Panc1 (cell line): ENCODE measurements at regions not wholly inside any gene's neighbourhood (a gene's known extent, or its start where the extent isn't known, plus 50 kb on each side); places are given as distances from the start of the nearest gene placed in this dataset.

Experiments
- ATAC-seq: fragments of 200-7000 bp; cut with Tn5 transposase; 2 replicates; pipeline ENCODE4 v1.9.1; 2020; ENCODE audit warnings: mild to moderate bottlenecking, moderate library complexity
- BruUV-seq: library from RNA; stranded (reverse); fragments of 400-500 nt; replicated peaks from 2 replicates; lab custom pipeline; 2021; lab: Mats Ljungman, UMichigan
- CTCF ChIA-PET: fragments of 300-600 bp; sonication (Branson Sonifier 250); formaldehyde crosslinking; loops from one replicate; lab custom pipeline; 2022; ENCODE audit warnings: antibody characterized with exemption; lab: Charles Lee
- POLR2A ChIA-PET: fragments of 300-600 bp; sonication (Branson Sonifier 250); formaldehyde crosslinking; loops from one replicate; lab custom pipeline; 2022; ENCODE audit warnings: antibody characterized with exemption; lab: Charles Lee
- DNase-seq: peaks from one replicate; pipeline ENCODE4 v3.0.0-alpha.2; 2010; ENCODE audit warnings: low read depth, low spot score
- H3K27ac ChIP-seq: 2 replicates; pipeline ENCODE4 v1.5.1; 2011; ENCODE audit warnings: mild to moderate bottlenecking, low read length, inconsistent platforms
- H3K27me3 ChIP-seq: fragments of 200-500 bp; sonication (Bioruptor generic); 2 replicates; pipeline ENCODE4 v1.6.0; 2014; ENCODE audit warnings: low read length, inconsistent platforms; ENCODE audit not compliant: control insufficient read depth, insufficient read depth
- H3K36me3 ChIP-seq: fragments of 200-500 bp; sonication (Bioruptor generic); 2 replicates; pipeline ENCODE4 v1.5.1; 2014; ENCODE audit warnings: inconsistent platforms, mild to moderate bottlenecking, low read length, moderate library complexity; ENCODE audit not compliant: control insufficient read depth, insufficient read depth
- H3K4me1 ChIP-seq: 2 replicates; pipeline ENCODE4 v1.5.1; 2011; ENCODE audit warnings: inconsistent platforms, mild to moderate bottlenecking, low read length, moderate library complexity; ENCODE audit not compliant: control insufficient read depth, insufficient read depth
- H3K4me3 ChIP-seq, 2 experiments: 2 replicates each; pipeline ENCODE4 v1.5.1; 2011 to 2012; ENCODE audit warnings: low read depth in 2 of 2, low read length in 2 of 2, mild to moderate bottlenecking in 2 of 2, inconsistent platforms in 1 of 2, moderate library complexity in 1 of 2
- H3K9me3 ChIP-seq: fragments of 200-500 bp; sonication (Bioruptor generic); 2 replicates; pipeline ENCODE4 v1.5.1; 2014; ENCODE audit warnings: low read depth, mild to moderate bottlenecking, inconsistent platforms, low read length, moderate library complexity; ENCODE audit not compliant: control insufficient read depth, insufficient read depth
- POLR2AphosphoS5 ChIP-seq: IDR thresholded peaks from 2 replicates; pipeline ENCODE4 v1.6.1; 2012; ENCODE audit warnings: mild to moderate bottlenecking, low read depth, low read length, moderate library complexity
- SIN3A ChIP-seq: IDR thresholded peaks from 2 replicates; pipeline ENCODE4 v1.6.1; 2012; ENCODE audit warnings: low read depth, mild to moderate bottlenecking, low read length, moderate library complexity, borderline replicate concordance; ENCODE audit not compliant: insufficient read depth
- TCF7L2 ChIP-seq: IDR thresholded peaks from 2 replicates; pipeline ENCODE4 v1.6.1; 2011; ENCODE audit warnings: mild to moderate bottlenecking, low read depth, low read length, inconsistent platforms
- in situ Hi-C: cut with HindIII; loops from 2 replicates; pipeline ENCODE4 v1.10.0; 2016; ENCODE audit warnings: low sequenced_read_pairs, low pct_unique_long_range_greater_than_20kb
- intact Hi-C: fragments of 100-400 bp; cut with micrococcal nuclease; formaldehyde crosslinking; loops from one replicate; pipeline ENCODE4 v1.10.0; 2022; ENCODE audit not compliant: unreplicated experiment
- TF ChIP-seq, protein P1 (sequence below): fragments of 450-650 bp; IDR thresholded peaks from 2 replicates; pipeline ENCODE4 v1.5.1; 2017; ENCODE audit warnings: mild to moderate bottlenecking
- TF ChIP-seq, protein P2 (sequence below), 2 experiments: IDR thresholded peaks; 2 replicates each; pipeline ENCODE4 v1.6.1; 2011 to 2012; ENCODE audit warnings: low read depth in 2 of 2, control low read depth in 1 of 2, low read length in 1 of 2, mild to moderate bottlenecking in 1 of 2, moderate library complexity in 1 of 2; ENCODE audit not compliant: insufficient read depth in 1 of 2

DNA sequence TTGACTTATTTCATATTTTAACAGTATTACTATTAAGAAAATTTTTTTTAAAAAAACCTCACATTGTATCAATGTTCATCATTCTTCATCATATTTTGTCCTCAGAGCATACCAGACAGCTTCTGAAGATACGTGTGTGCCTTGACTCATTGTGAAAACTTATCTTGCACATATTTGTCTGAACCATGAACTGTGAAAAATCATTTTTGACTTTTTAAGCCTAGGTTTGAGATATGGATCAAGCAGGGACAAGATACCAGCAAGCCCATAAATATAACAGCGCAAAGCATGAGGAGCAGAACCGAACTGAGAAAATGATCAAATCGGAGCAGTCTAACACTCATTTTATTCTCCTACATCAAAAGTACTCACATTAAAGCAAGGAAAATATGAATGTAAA lies 506.0 kb downstream of the BRINP3 start:
- Histone ChIP-seq H3K4me3 (no peak overlapping the region), H3K36me3 (no peaks in the 10 kb centered on the region), H3K9me3 (no peaks in the 10 kb centered on the region), H3K4me1 (no peaks in the 10 kb centered on the region), H3K27ac (no peak overlapping the region), H3K27me3 (no peaks in the 10 kb centered on the region)
- intact Hi-C loops (no loop called here), in situ Hi-C loops (no loop called here)
- CTCF ChIA-PET: no interaction called here
- no TSS peak for BruUV-seq
- POLR2A ChIA-PET: no interaction called here
- TF ChIP-seq, protein P1, sequence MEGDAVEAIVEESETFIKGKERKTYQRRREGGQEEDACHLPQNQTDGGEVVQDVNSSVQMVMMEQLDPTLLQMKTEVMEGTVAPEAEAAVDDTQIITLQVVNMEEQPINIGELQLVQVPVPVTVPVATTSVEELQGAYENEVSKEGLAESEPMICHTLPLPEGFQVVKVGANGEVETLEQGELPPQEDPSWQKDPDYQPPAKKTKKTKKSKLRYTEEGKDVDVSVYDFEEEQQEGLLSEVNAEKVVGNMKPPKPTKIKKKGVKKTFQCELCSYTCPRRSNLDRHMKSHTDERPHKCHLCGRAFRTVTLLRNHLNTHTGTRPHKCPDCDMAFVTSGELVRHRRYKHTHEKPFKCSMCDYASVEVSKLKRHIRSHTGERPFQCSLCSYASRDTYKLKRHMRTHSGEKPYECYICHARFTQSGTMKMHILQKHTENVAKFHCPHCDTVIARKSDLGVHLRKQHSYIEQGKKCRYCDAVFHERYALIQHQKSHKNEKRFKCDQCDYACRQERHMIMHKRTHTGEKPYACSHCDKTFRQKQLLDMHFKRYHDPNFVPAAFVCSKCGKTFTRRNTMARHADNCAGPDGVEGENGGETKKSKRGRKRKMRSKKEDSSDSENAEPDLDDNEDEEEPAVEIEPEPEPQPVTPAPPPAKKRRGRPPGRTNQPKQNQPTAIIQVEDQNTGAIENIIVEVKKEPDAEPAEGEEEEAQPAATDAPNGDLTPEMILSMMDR: no peak
- TF ChIP-seq SIN3A: no peak
- no peak for TF ChIP-seq TCF7L2
- no peak for TF ChIP-seq POLR2AphosphoS5
- TF ChIP-seq, protein P2, sequence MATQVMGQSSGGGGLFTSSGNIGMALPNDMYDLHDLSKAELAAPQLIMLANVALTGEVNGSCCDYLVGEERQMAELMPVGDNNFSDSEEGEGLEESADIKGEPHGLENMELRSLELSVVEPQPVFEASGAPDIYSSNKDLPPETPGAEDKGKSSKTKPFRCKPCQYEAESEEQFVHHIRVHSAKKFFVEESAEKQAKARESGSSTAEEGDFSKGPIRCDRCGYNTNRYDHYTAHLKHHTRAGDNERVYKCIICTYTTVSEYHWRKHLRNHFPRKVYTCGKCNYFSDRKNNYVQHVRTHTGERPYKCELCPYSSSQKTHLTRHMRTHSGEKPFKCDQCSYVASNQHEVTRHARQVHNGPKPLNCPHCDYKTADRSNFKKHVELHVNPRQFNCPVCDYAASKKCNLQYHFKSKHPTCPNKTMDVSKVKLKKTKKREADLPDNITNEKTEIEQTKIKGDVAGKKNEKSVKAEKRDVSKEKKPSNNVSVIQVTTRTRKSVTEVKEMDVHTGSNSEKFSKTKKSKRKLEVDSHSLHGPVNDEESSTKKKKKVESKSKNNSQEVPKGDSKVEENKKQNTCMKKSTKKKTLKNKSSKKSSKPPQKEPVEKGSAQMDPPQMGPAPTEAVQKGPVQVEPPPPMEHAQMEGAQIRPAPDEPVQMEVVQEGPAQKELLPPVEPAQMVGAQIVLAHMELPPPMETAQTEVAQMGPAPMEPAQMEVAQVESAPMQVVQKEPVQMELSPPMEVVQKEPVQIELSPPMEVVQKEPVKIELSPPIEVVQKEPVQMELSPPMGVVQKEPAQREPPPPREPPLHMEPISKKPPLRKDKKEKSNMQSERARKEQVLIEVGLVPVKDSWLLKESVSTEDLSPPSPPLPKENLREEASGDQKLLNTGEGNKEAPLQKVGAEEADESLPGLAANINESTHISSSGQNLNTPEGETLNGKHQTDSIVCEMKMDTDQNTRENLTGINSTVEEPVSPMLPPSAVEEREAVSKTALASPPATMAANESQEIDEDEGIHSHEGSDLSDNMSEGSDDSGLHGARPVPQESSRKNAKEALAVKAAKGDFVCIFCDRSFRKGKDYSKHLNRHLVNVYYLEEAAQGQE (IDR thresholded peaks at IDR 0.05; ENCODE audit: insufficient read depth in 1 of 2, low read depth in 2 of 2, low read length in 1 of 2): no peak
- ATAC-seq (no peak), DNase-seq (no peak)

DNA sequence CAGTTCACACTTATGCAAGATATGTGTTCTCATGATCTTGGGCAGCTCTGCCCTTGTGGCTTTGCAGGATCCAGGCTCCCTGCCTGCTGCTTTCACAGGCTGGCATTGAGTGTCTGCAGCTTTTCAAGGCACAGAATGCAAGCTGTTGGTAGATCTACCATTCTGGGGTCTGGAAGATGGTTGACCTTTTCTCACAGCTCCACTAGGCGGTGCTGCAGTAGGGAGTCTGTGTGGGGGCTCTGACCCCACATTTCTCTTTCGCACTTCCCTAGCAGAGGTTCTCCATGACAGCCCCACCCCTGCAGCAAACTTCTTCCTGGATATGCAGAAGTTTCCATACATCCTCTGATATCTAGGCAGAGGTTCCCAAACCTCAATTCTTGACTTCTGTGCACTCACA lies 500.5 kb downstream of the BRINP3 start:
- Histone ChIP-seq H3K27me3 (no peaks in the 10 kb centered on the region), H3K4me3 (no peak overlapping the region), H3K4me1 (no peaks in the 10 kb centered on the region), H3K36me3 (no peaks in the 10 kb centered on the region), H3K27ac (no peak overlapping the region), H3K9me3 (no peaks in the 10 kb centered on the region)
- ATAC-seq: no peak
- intact Hi-C loops (no loop called here), in situ Hi-C loops (no loop called here)
- BruUV-seq: no TSS peak
- POLR2A ChIA-PET: no interaction called here
- TF ChIP-seq TCF7L2 (no peak), POLR2AphosphoS5 (no peak), SIN3A (no peak)
- TF ChIP-seq, protein P2 (IDR thresholded peaks at IDR 0.05; ENCODE audit: insufficient read depth in 1 of 2, low read depth in 2 of 2, low read length in 1 of 2): no peak
- TF ChIP-seq, protein P1: no peak; the same call in 1 of the 2 replicates
- CTCF ChIA-PET: no interaction called here
- DNase-seq: no peak
